Naive thymus-derived CD4-positive, alpha-beta T cell (primary cell): ENCODE measurements at regions not wholly inside any gene's neighbourhood (a gene's known extent, or its start where the extent isn't known, plus 50 kb on each side); places are given as distances from the start of the nearest gene placed in this dataset.
"Not testable (repeated sequence)": the region's sequence is repeated elsewhere in the genome, so short reads cannot be mapped to it uniquely, and the experiment has no call there.

Experiments used
- ATAC-seq: fragments of 150-1000 bp; cut with Tn5 transposase; 2 replicates; pipeline ENCODE4 v1.10.0; 2021; ENCODE audit warnings: mild to moderate bottlenecking, moderate library complexity
- CTCF ChIA-PET: fragments of 350-600 bp; sonication (Branson Sonifier 250); formaldehyde crosslinking; loops from one replicate; lab custom pipeline; 2021; ENCODE audit warnings: antibody characterized with exemption; lab: Charles Lee
- POLR2A ChIA-PET: fragments of 350-600 bp; sonication (Branson Sonifier 250); formaldehyde crosslinking; loops from one replicate; lab custom pipeline; 2021; ENCODE audit warnings: antibody characterized with exemption, inconsistent platforms; lab: Charles Lee
- DNase-seq, 9 donors: peaks; one replicate each; pipeline versions ENCODE4 v3.0.0 to v3.0.0-alpha.2; 2020 to 2022; ENCODE audit warnings: mixed read lengths in 1 of 9
- H3K27ac ChIP-seq: one replicate; pipeline ENCODE4 v1.7.0; 2013; ENCODE audit warnings: mild to moderate bottlenecking, low read depth, low read length, moderate library complexity
- H3K27me3 ChIP-seq, 2 donors: one replicate each; pipeline ENCODE4 v1.7.0; 2013; ENCODE audit warnings: low read length in 2 of 2, mild to moderate bottlenecking in 2 of 2, moderate library complexity in 2 of 2; ENCODE audit not compliant: control insufficient read depth in 2 of 2, insufficient read depth in 2 of 2
- H3K36me3 ChIP-seq, 3 experiments: 1 replicate in 2 of 3; 2 replicates in 1 of 3; pipeline ENCODE4 v1.7.0; 2013; ENCODE audit warnings: low read length in 3 of 3, mild to moderate bottlenecking in 3 of 3, moderate library complexity in 1 of 3; ENCODE audit not compliant: insufficient read depth in 3 of 3, control insufficient read depth in 2 of 3
- H3K4me1 ChIP-seq, 2 donors: one replicate each; pipeline ENCODE4 v1.7.0; 2013; ENCODE audit warnings: low read length in 2 of 2, mild to moderate bottlenecking in 2 of 2, moderate library complexity in 1 of 2; ENCODE audit not compliant: control insufficient read depth in 2 of 2, insufficient read depth in 2 of 2
- H3K4me3 ChIP-seq: 2 replicates; pipeline ENCODE4 v1.7.0; 2013; ENCODE audit warnings: mild to moderate bottlenecking, low read length
- H3K9me3 ChIP-seq, 3 experiments: 1 replicate in 2 of 3; 2 replicates in 1 of 3; pipeline ENCODE4 v1.7.0; 2013; ENCODE audit warnings: low read length in 3 of 3; ENCODE audit not compliant: control insufficient read depth in 2 of 3
- H3K27ac Mint-ChIP-seq, 9 donors: one replicate each; pipeline ENCODE4 v1.8.0; 2020 to 2022; ENCODE audit warnings: mixed read lengths in 9 of 9, mild to moderate bottlenecking in 8 of 9, moderate library complexity in 5 of 9, inconsistent platforms in 2 of 9
- H3K27me3 Mint-ChIP-seq, 5 donors: one replicate each; pipeline ENCODE4 v1.8.0; 2021 to 2022; ENCODE audit warnings: mixed read lengths in 5 of 5, mild to moderate bottlenecking in 1 of 5
- H3K36me3 Mint-ChIP-seq, 5 donors: one replicate each; pipeline ENCODE4 v1.8.0; 2020 to 2022; ENCODE audit warnings: mixed read lengths in 5 of 5, mild to moderate bottlenecking in 3 of 5, inconsistent platforms in 1 of 5
- H3K4me1 Mint-ChIP-seq, 7 donors: one replicate each; pipeline ENCODE4 v1.8.0; 2020 to 2022; ENCODE audit warnings: mixed read lengths in 7 of 7, mild to moderate bottlenecking in 3 of 7, inconsistent platforms in 1 of 7
- H3K4me3 Mint-ChIP-seq, 10 donors: one replicate each; pipeline ENCODE4 v1.8.0; 2020 to 2022; ENCODE audit warnings: mild to moderate bottlenecking in 10 of 10, mixed read lengths in 10 of 10, moderate library complexity in 6 of 10, inconsistent platforms in 2 of 10
- H3K9me3 Mint-ChIP-seq, 11 donors: one replicate each; pipeline ENCODE4 v1.8.0; 2020 to 2022; ENCODE audit warnings: mixed read lengths in 11 of 11, mild to moderate bottlenecking in 4 of 11, inconsistent platforms in 1 of 11, moderate library complexity in 1 of 11
- intact Hi-C, 2 donors: fragments of 100-400 bp; cut with micrococcal nuclease; formaldehyde crosslinking; loops; one replicate each; pipeline ENCODE4 v1.15.1; 2023

GRCh38 chr9:88628811-88629210 is 93.8 kb downstream of the NXNL2 start:
- Histone ChIP-seq H3K9me3 (no peaks in the 10 kb centered on the region), H3K27me3 (no peaks in the 10 kb centered on the region), H3K4me1 (no peaks in the 10 kb centered on the region), H3K36me3 (no peaks in the 10 kb centered on the region), H3K4me3 (no peak overlapping the region), H3K27ac (no peak overlapping the region)
- POLR2A ChIA-PET: no interaction called here
- Mint-ChIP-seq H3K27ac (no peak overlapping the region), H3K36me3 (no peaks in the 10 kb centered on the region), H3K4me1 (no peaks in the 10 kb centered on the region), H3K27me3 (peaks cover 0 to 9% (median 4%) of the 10 kb centered on the region in 5 donors), H3K9me3 (peaks cover 0 to 15% (median 6%) of the 10 kb centered on the region in 11 donors), H3K4me3 (no peak overlapping the region)
- CTCF ChIA-PET: no interaction called here
- intact Hi-C loops: no loop called here
- DNase-seq (no peak), ATAC-seq (no peak)

GRCh38 chr9:88630574-88630973 is 95.6 kb downstream of the NXNL2 start:
- intact Hi-C loops, CTCF ChIA-PET, H3K27ac Mint-ChIP-seq, ATAC-seq, H3K9me3 ChIP-seq, H3K27me3 ChIP-seq, H3K4me1 ChIP-seq, H3K36me3 ChIP-seq, H3K4me3 ChIP-seq, H3K4me3 Mint-ChIP-seq, H3K27ac ChIP-seq, DNase-seq, POLR2A ChIA-PET, H3K4me1 Mint-ChIP-seq, H3K36me3 Mint-ChIP-seq: not testable (repeated sequence)
- Mint-ChIP-seq H3K9me3 (peaks cover 0 to 20% (median 7%) of the 10 kb centered on the region in 11 donors), H3K27me3 (peaks cover 0 to 24% (median 14%) of the 10 kb centered on the region in 5 donors)

- H3K9me3 Mint-ChIP-seq: peaks cover 4 to 54% (median 22%) of the 10 kb centered on the region in 11 donors
- no peaks in the 10 kb centered on the region for H3K36me3 ChIP-seq
- H3K4me1 Mint-ChIP-seq: no peaks in the 10 kb centered on the region
- no peak overlapping the region for H3K4me3 Mint-ChIP-seq
- POLR2A ChIA-PET: no interaction called here
- H3K27ac ChIP-seq: no peak overlapping the region
- H3K9me3 ChIP-seq: peaks cover 0 to 6% (median 3%) of the 10 kb centered on the region in 3 experiments
- no peak for ATAC-seq
- intact Hi-C loops: no loop called here
- H3K27me3 Mint-ChIP-seq: peaks cover 6 to 67% (median 42%) of the 10 kb centered on the region in 5 donors
- H3K4me1 ChIP-seq: no peaks in the 10 kb centered on the region
- DNase-seq: no peak
- H3K27ac Mint-ChIP-seq: no peak overlapping the region
- CTCF ChIA-PET: no interaction called here
- no peak overlapping the region for H3K4me3 ChIP-seq
- peaks cover 0 to 12% (median 0%) of the 10 kb centered on the region in 5 donors for H3K36me3 Mint-ChIP-seq
- H3K27me3 ChIP-seq: no peaks in the 10 kb centered on the region
Measured at GRCh38 chr9:88635151-88635550, 100.2 kb downstream of the NXNL2 start.

GRCh38 chr9:88641456-88642240 is 106.7 kb downstream of the NXNL2 start:
- peaks cover 0 to 8% (median 0%) of the 10 kb centered on the region in 5 donors for H3K36me3 Mint-ChIP-seq
- intact Hi-C loops: no loop called here
- CTCF ChIA-PET: no interaction called here

GRCh38 chr9:88642336-88642735 is 107.4 kb downstream of the NXNL2 start:
- Mint-ChIP-seq H3K4me1 (no peaks in the 10 kb centered on the region), H3K4me3 (no peak overlapping the region), H3K27ac (no peak overlapping the region), H3K36me3 (peaks cover 0 to 8% (median 0%) of the 10 kb centered on the region in 5 donors), H3K27me3 (peaks cover 13 to 84% (median 57%) of the 10 kb centered on the region in 5 donors), H3K9me3 (peaks cover 0 to 40% (median 11%) of the 10 kb centered on the region in 11 donors)
- Histone ChIP-seq H3K9me3 (peaks cover 0 to 8% (median 0%) of the 10 kb centered on the region in 3 experiments), H3K4me1 (no peaks in the 10 kb centered on the region), H3K27me3 (peaks cover 0 to 3% of the 10 kb centered on the region in 2 donors), H3K36me3 (no peaks in the 10 kb centered on the region), H3K4me3 (no peak overlapping the region), H3K27ac (no peak overlapping the region)
- ATAC-seq (no peak), DNase-seq (no peak)
- CTCF ChIA-PET: no interaction called here
- POLR2A ChIA-PET: no interaction called here
- intact Hi-C loops: no loop called here

More at GRCh38 chr9:88641456-88642240, 106.7 kb downstream of the NXNL2 start:
- Histone ChIP-seq H3K27ac (no peak overlapping the region), H3K9me3 (peaks cover 0 to 8% (median 3%) of the 10 kb centered on the region in 3 experiments), H3K36me3 (no peaks in the 10 kb centered on the region), H3K4me3 (no peak overlapping the region), H3K27me3 (peaks cover 0 to 3% of the 10 kb centered on the region in 2 donors), H3K4me1 (no peaks in the 10 kb centered on the region)
- POLR2A ChIA-PET: no interaction called here
- DNase-seq (no peak), ATAC-seq (no peak)
- Mint-ChIP-seq H3K4me3 (no peak overlapping the region), H3K4me1 (no peaks in the 10 kb centered on the region), H3K27ac (no peak overlapping the region), H3K9me3 (peaks cover 1 to 47% (median 18%) of the 10 kb centered on the region in 11 donors), H3K27me3 (peaks cover 14 to 85% (median 57%) of the 10 kb centered on the region in 5 donors)

GRCh38 chr9:88643931-88644330 is 109.0 kb downstream of the NXNL2 start:
- H3K27ac ChIP-seq: no peak overlapping the region
- Mint-ChIP-seq H3K27me3 (peaks cover 11 to 70% (median 53%) of the 10 kb centered on the region in 5 donors), H3K36me3 (no peaks in the 10 kb centered on the region), H3K4me1 (no peaks in the 10 kb centered on the region), H3K27ac (no peak overlapping the region), H3K4me3 (no peak overlapping the region), H3K9me3 (peaks cover 0 to 24% (median 5%) of the 10 kb centered on the region in 11 donors)
- ChIA-PET CTCF (no interaction called here), POLR2A (no interaction called here)
- H3K27me3 ChIP-seq: peaks cover 0 to 3% of the 10 kb centered on the region in 2 donors
- DNase-seq: no peak
- peaks cover 0 to 2% (median 0%) of the 10 kb centered on the region in 3 experiments for H3K9me3 ChIP-seq
- no peaks in the 10 kb centered on the region for H3K36me3 ChIP-seq
- no peak overlapping the region for H3K4me3 ChIP-seq
- H3K4me1 ChIP-seq: no peaks in the 10 kb centered on the region
- no peak for ATAC-seq
- intact Hi-C loops: no loop called here
